ENCODE measurements at regions not wholly inside any gene's neighbourhood (a gene's known extent, or its start where the extent isn't known, plus 50 kb on each side); places are given as distances from the start of the nearest gene placed in this dataset.

DNA sequence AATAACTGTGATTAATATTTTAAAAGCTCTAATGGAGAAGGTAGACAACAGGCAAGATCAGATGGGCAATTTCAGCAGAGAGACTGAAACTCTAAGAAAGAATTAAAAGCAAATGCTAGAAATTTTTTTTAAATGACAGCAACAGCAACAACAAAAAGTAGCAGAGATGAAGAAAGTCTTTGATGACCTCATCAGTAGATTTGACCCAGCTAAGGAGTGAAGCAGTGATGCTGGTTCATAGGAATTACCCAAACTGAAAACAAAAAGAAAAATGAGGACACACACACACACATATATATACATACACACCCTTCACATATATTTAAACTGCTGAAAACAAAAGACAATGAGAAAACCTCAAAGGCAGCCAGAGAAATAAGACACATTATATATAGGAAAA is 197.6 kb upstream of the ARID1B start:
- Histone ChIP-seq H3K4me3 (no peak overlapping the region), H3K27ac (no peak overlapping the region), H3K9me3 (peaks cover 9 to 12% of the 10 kb centered on the region in 2 donors), H3K36me3 (no peaks in the 10 kb centered on the region), H3K27me3 (no peaks in the 10 kb centered on the region), H3K4me1 (no peaks in the 10 kb centered on the region)
- in situ Hi-C loops (cut with MboI; ENCODE audit: low pct_ligation_motif_present in 1 of 4, low pct_unique_long_range_greater_than_20kb in 1 of 4, low sequenced_read_pairs in 3 of 4), result no loop called here
- DNase-seq, result no peak
- intact Hi-C loops (cut with DNase I; ENCODE audit: low total_unique reads), result loop anchor here (10.0 kb wide), 1 partner anchor 605 kb away; no protein-coding TSS in a partner anchor
- TF ChIP-seq EP300 (IDR thresholded peaks at IDR 0.05; ENCODE audit: low read depth) (no peak), POLR2AphosphoS5 (IDR thresholded peaks at IDR 0.05) (no peak), POLR2A (IDR thresholded peaks at IDR 0.05) (no peak)
- TF ChIP-seq, protein P1, sequence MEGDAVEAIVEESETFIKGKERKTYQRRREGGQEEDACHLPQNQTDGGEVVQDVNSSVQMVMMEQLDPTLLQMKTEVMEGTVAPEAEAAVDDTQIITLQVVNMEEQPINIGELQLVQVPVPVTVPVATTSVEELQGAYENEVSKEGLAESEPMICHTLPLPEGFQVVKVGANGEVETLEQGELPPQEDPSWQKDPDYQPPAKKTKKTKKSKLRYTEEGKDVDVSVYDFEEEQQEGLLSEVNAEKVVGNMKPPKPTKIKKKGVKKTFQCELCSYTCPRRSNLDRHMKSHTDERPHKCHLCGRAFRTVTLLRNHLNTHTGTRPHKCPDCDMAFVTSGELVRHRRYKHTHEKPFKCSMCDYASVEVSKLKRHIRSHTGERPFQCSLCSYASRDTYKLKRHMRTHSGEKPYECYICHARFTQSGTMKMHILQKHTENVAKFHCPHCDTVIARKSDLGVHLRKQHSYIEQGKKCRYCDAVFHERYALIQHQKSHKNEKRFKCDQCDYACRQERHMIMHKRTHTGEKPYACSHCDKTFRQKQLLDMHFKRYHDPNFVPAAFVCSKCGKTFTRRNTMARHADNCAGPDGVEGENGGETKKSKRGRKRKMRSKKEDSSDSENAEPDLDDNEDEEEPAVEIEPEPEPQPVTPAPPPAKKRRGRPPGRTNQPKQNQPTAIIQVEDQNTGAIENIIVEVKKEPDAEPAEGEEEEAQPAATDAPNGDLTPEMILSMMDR (IDR thresholded peaks at IDR 0.05), result no peak

DNA sequence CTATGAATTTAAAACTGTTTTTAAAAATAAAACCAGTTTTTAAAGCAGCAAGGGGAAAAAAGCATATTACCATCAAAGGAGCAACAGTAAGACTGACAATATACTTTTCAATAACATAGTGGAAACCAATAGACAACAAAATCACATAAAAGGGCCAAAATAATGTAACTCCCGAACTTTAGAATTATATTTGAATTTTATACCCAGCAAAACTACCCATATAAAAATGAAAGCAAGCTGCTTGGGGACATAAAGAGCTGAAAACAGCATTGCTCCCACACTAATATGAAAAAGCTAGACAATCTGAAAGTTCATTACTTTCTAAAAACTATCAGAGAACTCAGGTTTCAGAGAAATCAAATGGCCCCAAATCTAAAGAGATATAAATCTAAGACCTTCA is 199.4 kb upstream of the ARID1B start:
- DNase-seq, result no peak
- H3K27me3 ChIP-seq, result no peaks in the 10 kb centered on the region
- no peaks in the 10 kb centered on the region for H3K36me3 ChIP-seq
- no peak overlapping the region for H3K27ac ChIP-seq
- H3K4me3 ChIP-seq, result no peak overlapping the region
- peaks cover 9 to 12% of the 10 kb centered on the region in 2 donors for H3K9me3 ChIP-seq
- TF ChIP-seq EP300 (IDR thresholded peaks at IDR 0.05; ENCODE audit: low read depth) (no peak), POLR2A (IDR thresholded peaks at IDR 0.05) (no peak), POLR2AphosphoS5 (IDR thresholded peaks at IDR 0.05) (no peak)
- TF ChIP-seq, protein P1 (IDR thresholded peaks at IDR 0.05), result no peak
- intact Hi-C loops (cut with DNase I; ENCODE audit: low total_unique reads), result loop anchor here (10.0 kb wide), 1 partner anchor 607 kb away; no protein-coding TSS in a partner anchor
- no peaks in the 10 kb centered on the region for H3K4me1 ChIP-seq
- WGBS, 2 donors (ENCODE audit: low coverage in 1 of 2), result 80 to 82% methylated on average over 1 of the region's 1 CpG
- in situ Hi-C loops (cut with MboI; ENCODE audit: low pct_ligation_motif_present in 1 of 4, low pct_unique_long_range_greater_than_20kb in 1 of 4, low sequenced_read_pairs in 3 of 4), result no loop called here

DNA sequence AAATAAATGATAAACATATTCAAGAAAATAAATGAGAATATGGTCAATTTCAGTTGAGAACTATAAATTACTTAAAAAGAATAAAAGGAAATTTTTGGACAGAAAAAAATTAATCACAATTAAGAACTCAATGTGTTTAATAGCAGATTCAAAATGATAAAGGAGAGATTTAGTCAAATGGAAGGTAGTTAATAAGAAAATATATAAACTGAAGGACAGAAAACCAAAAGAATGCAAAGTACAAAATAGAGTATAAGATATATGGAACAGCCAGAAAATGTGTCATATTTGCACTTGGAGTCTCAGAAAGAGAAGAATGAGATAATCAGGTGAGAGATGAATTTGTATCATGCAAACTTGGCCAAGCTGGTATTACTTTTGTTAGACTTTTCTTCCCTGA is 201.8 kb upstream of the ARID1B start:
- H3K4me1 ChIP-seq, result no peaks in the 10 kb centered on the region
- intact Hi-C loops (cut with DNase I; ENCODE audit: low total_unique reads), result loop anchor here (10.0 kb wide), 1 partner anchor 609 kb away; no protein-coding TSS in a partner anchor
- no peaks in the 10 kb centered on the region for H3K36me3 ChIP-seq
- TF ChIP-seq EP300 (IDR thresholded peaks at IDR 0.05; ENCODE audit: low read depth) (no peak), POLR2AphosphoS5 (IDR thresholded peaks at IDR 0.05) (no peak)
- in situ Hi-C loops (cut with MboI; ENCODE audit: low pct_ligation_motif_present in 1 of 4, low pct_unique_long_range_greater_than_20kb in 1 of 4, low sequenced_read_pairs in 3 of 4), result no loop called here
- H3K27me3 ChIP-seq, result no peaks in the 10 kb centered on the region
- DNase-seq, result no peak
- H3K27ac ChIP-seq, result no peak overlapping the region
- H3K4me3 ChIP-seq, result no peak overlapping the region
- peaks cover 9 to 12% of the 10 kb centered on the region in 2 donors for H3K9me3 ChIP-seq

DNA sequence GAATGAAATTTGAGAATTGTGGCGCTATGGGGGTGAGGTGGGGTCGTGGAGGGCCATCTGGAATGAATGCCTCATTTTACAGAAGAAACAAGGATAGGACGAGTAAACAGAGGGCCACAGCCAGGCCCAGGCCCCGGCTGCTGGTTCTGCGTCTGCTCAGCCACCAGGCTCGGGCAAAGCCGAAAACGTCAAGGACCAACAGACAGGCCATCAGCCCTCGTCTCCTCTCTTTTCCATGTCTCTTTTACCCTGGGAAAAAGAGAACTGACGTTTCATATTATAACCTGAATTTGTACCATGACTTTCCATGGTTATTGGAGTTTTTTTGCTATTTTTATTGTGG is 212.4 kb upstream of the ARID1B start:
- intact Hi-C loops (cut with DNase I; ENCODE audit: low total_unique reads), result loop anchor here (10.0 kb wide), 1 partner anchor 130 kb away; no protein-coding TSS in a partner anchor
- no peaks in the 10 kb centered on the region for H3K9me3 ChIP-seq

More for the DNA sequence above, 212.4 kb upstream of the ARID1B start:
- Histone ChIP-seq H3K36me3 (no peaks in the 10 kb centered on the region), H3K27me3 (no peaks in the 10 kb centered on the region), H3K4me3 (no peak overlapping the region), H3K27ac (no peak overlapping the region), H3K4me1 (peaks cover 0 to 10% (median 0%) of the 10 kb centered on the region in 4 donors)
- 52 to 74% methylated on average over 3 to 10 of the region's 10 CpGs for WGBS, 2 donors (ENCODE audit: low coverage in 1 of 2)
- no peak for TF ChIP-seq POLR2AphosphoS5 (IDR thresholded peaks at IDR 0.05)
- no peak for TF ChIP-seq POLR2A (IDR thresholded peaks at IDR 0.05)
- TF ChIP-seq EP300 (IDR thresholded peaks at IDR 0.05; ENCODE audit: low read depth), result no peak
- TF ChIP-seq, protein P1 (IDR thresholded peaks at IDR 0.05), result no peak
- no peak for DNase-seq
- in situ Hi-C loops (cut with MboI; ENCODE audit: low pct_ligation_motif_present in 1 of 4, low pct_unique_long_range_greater_than_20kb in 1 of 4, low sequenced_read_pairs in 3 of 4), result loop anchor here (10.0 to 25.0 kb wide), 5 partner anchors 198 to 1227 kb away; no protein-coding TSS in a partner anchor
